CD4-positive, alpha-beta T cell (primary cell): ENCODE measurements at regions not wholly inside any gene's neighbourhood (a gene's known extent, or its start where the extent isn't known, plus 50 kb on each side); places are given as distances from the start of the nearest gene placed in this dataset.

ENCODE experiments used
- ATAC-seq: fragments of 200-7000 bp; cut with Tn5 transposase; one replicate; pipeline ENCODE4 v1.10.0; 2022; ENCODE audit warnings: mild to moderate bottlenecking; ENCODE audit not compliant: poor library complexity
- CTCF ChIA-PET: fragments of 350-600 bp; sonication (Branson Sonifier 250); formaldehyde crosslinking; loops from one replicate; lab custom pipeline; 2021; ENCODE audit warnings: antibody characterized with exemption, inconsistent platforms; lab: Charles Lee
- POLR2A ChIA-PET: fragments of 350-600 bp; sonication (Branson Sonifier 250); formaldehyde crosslinking; loops from one replicate; lab custom pipeline; 2021; ENCODE audit warnings: antibody characterized with exemption, inconsistent platforms; lab: Charles Lee
- DNase-seq, 14 experiments: peaks; one replicate each; pipeline ENCODE4 v3.0.0-alpha.2; 2013 to 2020; ENCODE audit warnings: mixed read lengths in 2 of 14
- H3K27ac ChIP-seq, 2 donors: one replicate each; pipeline versions ENCODE4 v1.5.1 to v1.7.0; 2013; ENCODE audit warnings: low read length in 2 of 2, low read depth in 1 of 2, mild to moderate bottlenecking in 1 of 2
- H3K27me3 ChIP-seq, 2 experiments: 1 replicate in 1 of 2; 2 replicates in 1 of 2; pipeline versions ENCODE4 v1.6.1 to v1.7.0; 2013; ENCODE audit warnings: low read length in 2 of 2, control low read depth in 1 of 2, mild to moderate bottlenecking in 1 of 2, moderate library complexity in 1 of 2; ENCODE audit not compliant: insufficient read depth in 2 of 2, control insufficient read depth in 1 of 2
- H3K36me3 ChIP-seq: one replicate; pipeline ENCODE4 v1.6.1; 2013; ENCODE audit warnings: low read length, control low read depth; ENCODE audit not compliant: insufficient read depth
- H3K4me1 ChIP-seq: one replicate; pipeline ENCODE4 v1.6.1; 2013; ENCODE audit warnings: low read length, control low read depth; ENCODE audit not compliant: insufficient read depth
- H3K4me3 ChIP-seq: one replicate; pipeline ENCODE4 v1.5.1; 2013; ENCODE audit warnings: mild to moderate bottlenecking, low read length, moderate library complexity
- H3K9me3 ChIP-seq, 2 experiments: 1 replicate in 1 of 2; 2 replicates in 1 of 2; pipeline versions ENCODE4 v1.6.1 to v1.7.0; 2013; ENCODE audit warnings: low read length in 2 of 2, mild to moderate bottlenecking in 2 of 2, control low read depth in 1 of 2, moderate library complexity in 1 of 2; ENCODE audit not compliant: control insufficient read depth in 1 of 2, insufficient read depth in 1 of 2
- H3K27ac Mint-ChIP-seq: one replicate; pipeline ENCODE4 v1.8.0; 2020; ENCODE audit warnings: mixed read lengths
- H3K27me3 Mint-ChIP-seq: one replicate; pipeline ENCODE4 v1.8.0; 2021; ENCODE audit warnings: mixed read lengths
- H3K36me3 Mint-ChIP-seq: one replicate; pipeline ENCODE4 v1.8.0; 2021; ENCODE audit warnings: low read depth, mixed read lengths
- H3K4me1 Mint-ChIP-seq: one replicate; pipeline ENCODE4 v1.8.0; 2021; ENCODE audit warnings: low read depth, mixed read lengths
- H3K4me3 Mint-ChIP-seq: one replicate; pipeline ENCODE4 v1.8.0; 2020; ENCODE audit warnings: mild to moderate bottlenecking, mixed read lengths
- H3K9me3 Mint-ChIP-seq: one replicate; pipeline ENCODE4 v1.8.0; 2020; ENCODE audit warnings: mixed read lengths
- intact Hi-C, 2 experiments: fragments of 100-400 bp; cut with DNase I in 1 of 2; cut with micrococcal nuclease in 1 of 2; formaldehyde crosslinking; loops; one replicate each; pipeline versions ENCODE4 v1.15.1 to v1.9.0; 2023 to 2025; cut with DNase I, micrococcal nuclease
- TF ChIP-seq, protein P1 (sequence below): fragments of 200-600 bp; IDR thresholded peaks from one replicate; pipeline ENCODE4 v1.8.0; 2022; ENCODE audit warnings: antibody characterized with exemption, mild to moderate bottlenecking

- H3K4me1 ChIP-seq, result no peaks in the 10 kb centered on the region
- H3K4me3 ChIP-seq, result no peak overlapping the region
- Mint-ChIP-seq H3K27ac (no peak overlapping the region), H3K4me3 (no peak overlapping the region), H3K9me3 (peaks cover 5% of the 10 kb centered on the region), H3K36me3 (no peaks in the 10 kb centered on the region), H3K27me3 (no peaks in the 10 kb centered on the region), H3K4me1 (no peaks in the 10 kb centered on the region)
- no peaks in the 10 kb centered on the region for H3K27me3 ChIP-seq
- CTCF ChIA-PET, result no interaction called here
- intact Hi-C loops, result no loop called here
- ATAC-seq (no peak), DNase-seq (no peak)
- no peak overlapping the region for H3K27ac ChIP-seq
- TF ChIP-seq, protein P1, sequence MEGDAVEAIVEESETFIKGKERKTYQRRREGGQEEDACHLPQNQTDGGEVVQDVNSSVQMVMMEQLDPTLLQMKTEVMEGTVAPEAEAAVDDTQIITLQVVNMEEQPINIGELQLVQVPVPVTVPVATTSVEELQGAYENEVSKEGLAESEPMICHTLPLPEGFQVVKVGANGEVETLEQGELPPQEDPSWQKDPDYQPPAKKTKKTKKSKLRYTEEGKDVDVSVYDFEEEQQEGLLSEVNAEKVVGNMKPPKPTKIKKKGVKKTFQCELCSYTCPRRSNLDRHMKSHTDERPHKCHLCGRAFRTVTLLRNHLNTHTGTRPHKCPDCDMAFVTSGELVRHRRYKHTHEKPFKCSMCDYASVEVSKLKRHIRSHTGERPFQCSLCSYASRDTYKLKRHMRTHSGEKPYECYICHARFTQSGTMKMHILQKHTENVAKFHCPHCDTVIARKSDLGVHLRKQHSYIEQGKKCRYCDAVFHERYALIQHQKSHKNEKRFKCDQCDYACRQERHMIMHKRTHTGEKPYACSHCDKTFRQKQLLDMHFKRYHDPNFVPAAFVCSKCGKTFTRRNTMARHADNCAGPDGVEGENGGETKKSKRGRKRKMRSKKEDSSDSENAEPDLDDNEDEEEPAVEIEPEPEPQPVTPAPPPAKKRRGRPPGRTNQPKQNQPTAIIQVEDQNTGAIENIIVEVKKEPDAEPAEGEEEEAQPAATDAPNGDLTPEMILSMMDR, result no peak
- H3K9me3 ChIP-seq, result peaks cover 0 to 6% of the 10 kb centered on the region in 2 experiments
- H3K36me3 ChIP-seq, result no peaks in the 10 kb centered on the region
- POLR2A ChIA-PET, result no interaction called here
Observed at GRCh38 chr2:180328795-180329422, 321.8 kb upstream of the CWC22 start.

- Histone ChIP-seq H3K27ac (no peak overlapping the region), H3K9me3 (no peaks in the 10 kb centered on the region), H3K36me3 (no peaks in the 10 kb centered on the region), H3K4me1 (no peaks in the 10 kb centered on the region), H3K4me3 (no peak overlapping the region), H3K27me3 (no peaks in the 10 kb centered on the region)
- ATAC-seq, result no peak
- Mint-ChIP-seq H3K36me3 (no peaks in the 10 kb centered on the region), H3K4me1 (no peaks in the 10 kb centered on the region), H3K4me3 (no peak overlapping the region), H3K9me3 (peaks cover 2% of the 10 kb centered on the region), H3K27me3 (no peaks in the 10 kb centered on the region), H3K27ac (no peak overlapping the region)
- ChIA-PET POLR2A (no interaction called here), CTCF (no interaction called here)
- TF ChIP-seq, protein P1, result no peak
- DNase-seq, result no peak
- intact Hi-C loops, result no loop called here
Observed at GRCh38 chr2:180327185-180327584, 320.1 kb upstream of the CWC22 start.

DNA sequence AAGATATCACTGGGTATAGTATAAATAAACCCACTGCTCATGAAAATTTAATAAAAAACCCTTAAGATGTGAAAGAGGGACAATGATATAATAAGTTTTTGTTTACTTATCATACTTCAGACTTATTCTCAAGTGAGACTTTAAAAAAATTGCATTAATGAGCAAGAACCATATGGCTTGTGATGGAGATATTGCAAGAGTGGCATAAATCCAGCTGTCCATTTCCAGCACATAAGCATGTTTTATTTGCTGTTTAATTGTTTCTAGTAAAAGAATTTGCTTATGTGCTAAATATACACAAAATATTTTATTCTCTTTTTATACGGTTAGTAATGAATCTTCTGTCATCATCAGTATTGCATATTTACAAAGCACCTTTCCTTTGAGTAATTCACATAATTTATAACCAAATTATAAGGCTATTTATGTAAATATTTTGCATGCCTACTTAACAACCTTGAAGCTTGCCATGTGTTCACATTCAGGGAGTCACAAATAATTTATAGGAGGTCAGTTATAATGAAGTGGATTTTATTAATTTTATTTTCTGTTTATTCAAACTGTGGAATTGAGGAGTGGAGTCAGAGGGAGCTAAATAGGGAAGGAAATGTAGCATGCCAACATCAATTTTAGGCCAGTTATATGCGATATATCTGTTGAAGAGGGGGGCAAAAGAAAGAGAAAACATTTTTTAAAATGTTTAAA is 318.5 kb upstream of the CWC22 start:
- Mint-ChIP-seq H3K4me1 (no peaks in the 10 kb centered on the region), H3K4me3 (no peak overlapping the region), H3K27me3 (no peaks in the 10 kb centered on the region), H3K36me3 (no peaks in the 10 kb centered on the region), H3K27ac (no peak overlapping the region), H3K9me3 (peaks cover 2% of the 10 kb centered on the region)
- CTCF ChIA-PET, result interaction anchor here (1.1 kb wide), 1 partner anchor 9 kb away, joined by 3 read pairs; no protein-coding TSS in a partner anchor
- no peaks in the 10 kb centered on the region for H3K27me3 ChIP-seq
- TF ChIP-seq, protein P1, result no peak
- no peak for DNase-seq
- no peak for ATAC-seq
- POLR2A ChIA-PET, result no interaction called here
- H3K9me3 ChIP-seq, result no peaks in the 10 kb centered on the region
- H3K36me3 ChIP-seq, result no peaks in the 10 kb centered on the region
- H3K27ac ChIP-seq, result no peak overlapping the region
- intact Hi-C loops, result no loop called here
- no peaks in the 10 kb centered on the region for H3K4me1 ChIP-seq
- H3K4me3 ChIP-seq, result no peak overlapping the region
